CD14-positive monocyte (primary cell): ENCODE measurements at regions not wholly inside any gene's neighbourhood (a gene's known extent, or its start where the extent isn't known, plus 50 kb on each side); places are given as distances from the start of the nearest gene placed in this dataset.

Source experiments
- DNase-seq, 3 donors: peaks; one replicate each; pipeline ENCODE4 v3.0.0-alpha.2; 2011 to 2022
- H2AFZ ChIP-seq: 2 replicates; pipeline ENCODE4 v1.6.0; 2012; ENCODE audit warnings: mild to moderate bottlenecking, low read depth, low read length, inconsistent platforms; ENCODE audit not compliant: insufficient read depth, poor library complexity, severe bottlenecking
- H3K27ac ChIP-seq, 2 donors: 1 replicate in 1 of 2; 2 replicates in 1 of 2; pipeline ENCODE4 v1.5.1; 2012 to 2013; ENCODE audit warnings: low read length in 2 of 2, control low read depth in 1 of 2, inconsistent platforms in 1 of 2, low read depth in 1 of 2, mild to moderate bottlenecking in 1 of 2
- H3K27me3 ChIP-seq, 2 donors: one replicate each; pipeline versions ENCODE4 v1.6.0 to v1.6.1; 2011 to 2013; ENCODE audit warnings: low read length in 2 of 2; ENCODE audit not compliant: control insufficient read depth in 2 of 2, insufficient read depth in 2 of 2
- H3K36me3 ChIP-seq, 2 donors: replicated peaks in 1 of 2; 1 replicate in 1 of 2; 2 replicates in 1 of 2; pipeline versions ENCODE4 v1.5.1 to v1.6.1; 2012 to 2013; ENCODE audit warnings: low read length in 2 of 2, control low read depth in 1 of 2, inconsistent platforms in 1 of 2, mild to moderate bottlenecking in 1 of 2; ENCODE audit not compliant: insufficient read depth in 2 of 2, control insufficient read depth in 1 of 2
- H3K4me1 ChIP-seq, 2 donors: 1 replicate in 1 of 2; 2 replicates in 1 of 2; pipeline versions ENCODE4 v1.5.1 to v1.6.1; 2012 to 2013; ENCODE audit warnings: low read length in 2 of 2, control low read depth in 1 of 2, inconsistent platforms in 1 of 2, mild to moderate bottlenecking in 1 of 2, moderate library complexity in 1 of 2; ENCODE audit not compliant: insufficient read depth in 2 of 2, control insufficient read depth in 1 of 2
- H3K4me2 ChIP-seq: replicated peaks from 2 replicates; pipeline ENCODE3; 2012; ENCODE audit warnings: low read length, moderate library complexity, mild to moderate bottlenecking; ENCODE audit not compliant: poor library complexity, severe bottlenecking; ENCODE audit errors: extremely low read depth
- H3K4me3 ChIP-seq, 3 experiments: fragments of 200-600 bp in 1 of 3; sonication (generic) in 1 of 3; replicated peaks in 1 of 3; 1 replicate in 2 of 3; 2 replicates in 1 of 3; pipeline ENCODE4 v1.5.1; 2011 to 2013; ENCODE audit warnings: low read length in 3 of 3, mild to moderate bottlenecking in 3 of 3, control low read depth in 2 of 3, low read depth in 2 of 3, inconsistent platforms in 1 of 3, moderate library complexity in 1 of 3
- H3K79me2 ChIP-seq: 2 replicates; pipeline ENCODE4 v1.6.0; 2012; ENCODE audit warnings: mild to moderate bottlenecking, control low read depth, inconsistent platforms, low read length, moderate library complexity; ENCODE audit not compliant: insufficient read depth
- H3K9ac ChIP-seq: 2 replicates; pipeline ENCODE4 v1.6.0; 2017; ENCODE audit warnings: low read length, mild to moderate bottlenecking; ENCODE audit not compliant: insufficient read depth, poor library complexity, severe bottlenecking
- H3K9me3 ChIP-seq, 2 donors: replicated peaks in 1 of 2; 1 replicate in 1 of 2; 2 replicates in 1 of 2; pipeline versions ENCODE4 v1.5.1 to v1.6.1; 2012 to 2013; ENCODE audit warnings: low read length in 2 of 2, control low read depth in 1 of 2; ENCODE audit not compliant: control insufficient read depth in 1 of 2, insufficient read depth in 1 of 2
- H4K20me1 ChIP-seq: 2 replicates; pipeline ENCODE4 v1.6.0; 2012; ENCODE audit warnings: mild to moderate bottlenecking, low read length, control low read depth, moderate library complexity; ENCODE audit not compliant: insufficient read depth
- H3K27ac Mint-ChIP-seq, 7 donors: one replicate each; pipeline ENCODE4 v1.8.0; 2020; ENCODE audit warnings: mild to moderate bottlenecking in 7 of 7, mixed read lengths in 7 of 7, moderate library complexity in 6 of 7, inconsistent platforms in 2 of 7
- H3K27me3 Mint-ChIP-seq, 3 donors: one replicate each; pipeline ENCODE4 v1.8.0; 2021 to 2022; ENCODE audit warnings: low read depth in 3 of 3, mild to moderate bottlenecking in 3 of 3, mixed read lengths in 3 of 3, moderate library complexity in 3 of 3, inconsistent platforms in 1 of 3
- H3K36me3 Mint-ChIP-seq, 2 donors: one replicate each; pipeline ENCODE4 v1.8.0; 2020; ENCODE audit warnings: mixed read lengths in 2 of 2, inconsistent platforms in 1 of 2, mild to moderate bottlenecking in 1 of 2
- H3K4me1 Mint-ChIP-seq: one replicate; pipeline ENCODE4 v1.8.0; 2020; ENCODE audit warnings: mild to moderate bottlenecking, mixed read lengths
- H3K4me3 Mint-ChIP-seq, 2 donors: one replicate each; pipeline ENCODE4 v1.8.0; 2020; ENCODE audit warnings: mild to moderate bottlenecking in 2 of 2, mixed read lengths in 2 of 2, moderate library complexity in 1 of 2
- H3K9me3 Mint-ChIP-seq, 7 donors: one replicate each; pipeline ENCODE4 v1.8.0; 2020 to 2022; ENCODE audit warnings: mixed read lengths in 7 of 7, mild to moderate bottlenecking in 6 of 7, moderate library complexity in 6 of 7, inconsistent platforms in 2 of 7
- intact Hi-C, 2 donors: fragments of 100-400 bp; cut with micrococcal nuclease; formaldehyde crosslinking; loops; one replicate each; pipeline versions ENCODE4 v1.15.0 to v1.15.1; 2023
- TF ChIP-seq, protein P1 (sequence below): fragments of 200-600 bp; IDR thresholded peaks from one replicate; pipeline ENCODE4 v1.8.0; 2022; ENCODE audit warnings: antibody characterized with exemption, mild to moderate bottlenecking

DNA sequence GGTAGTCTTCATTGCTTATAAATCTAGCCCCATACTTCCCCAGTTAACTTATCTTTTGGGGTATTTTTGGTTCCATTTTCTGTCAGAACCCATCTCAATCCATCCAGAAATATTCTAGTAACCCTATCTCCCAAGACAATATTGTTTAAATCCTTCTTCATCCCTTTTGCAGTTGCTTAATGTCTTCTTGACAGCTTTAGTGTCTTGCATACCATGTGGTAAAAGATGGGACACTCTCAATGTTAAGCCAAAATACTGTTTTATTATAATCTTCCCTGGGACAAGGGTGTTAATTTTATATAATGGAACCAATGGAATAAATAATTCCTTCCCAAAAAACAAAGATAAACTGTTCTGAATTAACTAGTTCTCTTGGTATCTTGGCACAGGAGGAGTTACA, 450.2 kb downstream of the CCER1 start:
- Histone ChIP-seq H3K36me3 (no peaks in the 10 kb centered on the region), H3K4me2 (no peak overlapping the region), H3K79me2 (no peaks in the 10 kb centered on the region), H3K27me3 (no peaks in the 10 kb centered on the region), H3K27ac (no peak overlapping the region), H3K4me1 (no peaks in the 10 kb centered on the region), H4K20me1 (no peaks in the 10 kb centered on the region), H2AFZ (no peak overlapping the region), H3K4me3 (no peak overlapping the region), H3K9ac (no peak overlapping the region), H3K9me3 (peaks cover 0 to 4% of the 10 kb centered on the region in 2 donors)
- Mint-ChIP-seq H3K9me3 (peaks cover 0 to 11% (median 5%) of the 10 kb centered on the region in 7 donors), H3K27me3 (no peaks in the 10 kb centered on the region), H3K4me3 (no peak overlapping the region), H3K36me3 (no peaks in the 10 kb centered on the region), H3K27ac (no peak overlapping the region), H3K4me1 (no peaks in the 10 kb centered on the region)
- no peak for DNase-seq
- intact Hi-C loops = no loop called here
- TF ChIP-seq, protein P1, sequence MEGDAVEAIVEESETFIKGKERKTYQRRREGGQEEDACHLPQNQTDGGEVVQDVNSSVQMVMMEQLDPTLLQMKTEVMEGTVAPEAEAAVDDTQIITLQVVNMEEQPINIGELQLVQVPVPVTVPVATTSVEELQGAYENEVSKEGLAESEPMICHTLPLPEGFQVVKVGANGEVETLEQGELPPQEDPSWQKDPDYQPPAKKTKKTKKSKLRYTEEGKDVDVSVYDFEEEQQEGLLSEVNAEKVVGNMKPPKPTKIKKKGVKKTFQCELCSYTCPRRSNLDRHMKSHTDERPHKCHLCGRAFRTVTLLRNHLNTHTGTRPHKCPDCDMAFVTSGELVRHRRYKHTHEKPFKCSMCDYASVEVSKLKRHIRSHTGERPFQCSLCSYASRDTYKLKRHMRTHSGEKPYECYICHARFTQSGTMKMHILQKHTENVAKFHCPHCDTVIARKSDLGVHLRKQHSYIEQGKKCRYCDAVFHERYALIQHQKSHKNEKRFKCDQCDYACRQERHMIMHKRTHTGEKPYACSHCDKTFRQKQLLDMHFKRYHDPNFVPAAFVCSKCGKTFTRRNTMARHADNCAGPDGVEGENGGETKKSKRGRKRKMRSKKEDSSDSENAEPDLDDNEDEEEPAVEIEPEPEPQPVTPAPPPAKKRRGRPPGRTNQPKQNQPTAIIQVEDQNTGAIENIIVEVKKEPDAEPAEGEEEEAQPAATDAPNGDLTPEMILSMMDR = no peak

DNA sequence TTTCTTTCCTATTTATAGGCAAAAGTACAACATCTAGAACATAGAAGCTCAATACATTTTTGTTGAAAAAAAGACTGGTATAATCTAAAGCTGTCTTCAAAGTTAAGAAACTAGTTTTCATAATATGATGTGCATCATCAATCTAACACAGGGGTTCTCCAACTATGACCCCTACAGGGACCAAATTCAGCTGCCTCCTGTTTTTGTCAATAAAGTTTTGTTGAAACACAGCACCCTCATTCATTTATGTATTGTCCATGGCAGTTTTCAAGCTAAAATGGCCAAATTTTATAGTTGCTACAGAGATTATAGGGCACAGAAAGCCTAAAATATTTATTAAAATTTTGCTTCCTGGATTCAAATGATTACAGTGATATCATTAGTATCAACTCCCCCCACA, 452.9 kb downstream of the CCER1 start:
- H3K27me3 ChIP-seq = no peaks in the 10 kb centered on the region
- no peaks in the 10 kb centered on the region for H3K27me3 Mint-ChIP-seq
- no peaks in the 10 kb centered on the region for H3K36me3 Mint-ChIP-seq
- DNase-seq = no peak
- no peak overlapping the region for H3K27ac Mint-ChIP-seq
- no peaks in the 10 kb centered on the region for H3K4me1 ChIP-seq
- no peak overlapping the region for H3K4me2 ChIP-seq
- no peak overlapping the region for H3K27ac ChIP-seq
- intact Hi-C loops = no loop called here
- H3K79me2 ChIP-seq = no peaks in the 10 kb centered on the region
- no peaks in the 10 kb centered on the region for H3K36me3 ChIP-seq
- H3K9me3 Mint-ChIP-seq = peaks cover 0 to 11% (median 4%) of the 10 kb centered on the region in 7 donors
- H3K9ac ChIP-seq = no peak overlapping the region
- TF ChIP-seq, protein P1 = no peak
- no peaks in the 10 kb centered on the region for H4K20me1 ChIP-seq
- H2AFZ ChIP-seq = no peak overlapping the region
- no peaks in the 10 kb centered on the region for H3K4me1 Mint-ChIP-seq
- no peak overlapping the region for H3K4me3 Mint-ChIP-seq
- H3K9me3 ChIP-seq = peaks cover 0 to 4% of the 10 kb centered on the region in 2 donors
- no peak overlapping the region for H3K4me3 ChIP-seq
